HCT116 (cell line): ENCODE measurements at regions not wholly inside any gene's neighbourhood (a gene's known extent, or its start where the extent isn't known, plus 50 kb on each side); places are given as distances from the start of the nearest gene placed in this dataset.

Source experiments
- ATAC-seq: fragments of 200-7000 bp; cut with Tn5 transposase; 2 replicates; pipeline ENCODE4 v1.9.1; 2020; ENCODE audit warnings: mild to moderate bottlenecking, moderate library complexity
- BruUV-seq: library from RNA; stranded (reverse); fragments of 400-500 nt; replicated peaks from 2 replicates; lab custom pipeline; 2021; lab: Mats Ljungman, UMichigan
- CTCF ChIA-PET: fragments of 300-600 bp; sonication (Branson Sonifier 250); formaldehyde crosslinking; loops from one replicate; lab custom pipeline; 2021; ENCODE audit warnings: antibody characterized with exemption; lab: Charles Lee
- POLR2A ChIA-PET: fragments of 300-600, 350-600 bp; sonication (Branson Sonifier 250); formaldehyde crosslinking; loops from one replicate; lab custom pipeline; 2021; ENCODE audit warnings: antibody characterized with exemption; lab: Charles Lee
- RAD21 ChIA-PET, 2 experiments: fragments of 300-600 bp; sonication (Branson Sonifier 250); formaldehyde crosslinking; loops; one replicate each; lab custom pipeline; 2023; ENCODE audit warnings: low total read pairs in 2 of 2; ENCODE audit not compliant: uncharacterized antibody in 2 of 2, unreplicated experiment in 2 of 2, low non-redundant PET in 1 of 2; lab: Charles Lee
- DNase-seq: peaks from one replicate; pipeline ENCODE4 v3.0.0-alpha.2; 2010; ENCODE audit warnings: low read depth, low spot score
- H2AFZ ChIP-seq: fragments of 200-600 bp; shearing (Covaris generic), sonication (generic); 2 replicates; pipeline ENCODE4 v1.6.1; 2017; ENCODE audit warnings: low read depth, mixed run types, mixed read lengths, antibody characterized with exemption, low read length; ENCODE audit not compliant: poor library complexity, severe bottlenecking
- H3K27ac ChIP-seq: 2 replicates; pipeline ENCODE4 v1.5.1; 2012; ENCODE audit warnings: low read depth, low read length
- H3K27me3 ChIP-seq: fragments of 200-600 bp; sonication (generic); 2 replicates; pipeline ENCODE4 v1.6.1; 2016; ENCODE audit warnings: mixed run types, low read length, mixed read lengths; ENCODE audit not compliant: insufficient read depth
- H3K36me3 ChIP-seq, 2 experiments: fragments of 200-500 bp in 1 of 2; fragments of 200-600 bp in 1 of 2; sonication (Bioruptor generic) in 1 of 2; sonication (generic) in 1 of 2; 2 replicates each; pipeline versions ENCODE4 v1.5.1 to v1.6.1; 2014 to 2016; ENCODE audit warnings: low read length in 2 of 2, inconsistent platforms in 1 of 2, mixed read lengths in 1 of 2, mixed run types in 1 of 2; ENCODE audit not compliant: insufficient read depth in 2 of 2, control insufficient read depth in 1 of 2
- H3K4me1 ChIP-seq, 2 experiments: fragments of 200-600 bp in 1 of 2; sonication (generic) in 1 of 2; 2 replicates each; pipeline versions ENCODE4 v1.5.1 to v1.6.1; 2012 to 2017; ENCODE audit warnings: low read length in 2 of 2, inconsistent platforms in 1 of 2, mild to moderate bottlenecking in 1 of 2, mixed read lengths in 1 of 2, mixed run types in 1 of 2, moderate library complexity in 1 of 2; ENCODE audit not compliant: insufficient read depth in 2 of 2, control insufficient read depth in 1 of 2
- H3K4me2 ChIP-seq: fragments of 200-600 bp; sonication (generic); 2 replicates; pipeline ENCODE4 v1.6.1; 2017; ENCODE audit warnings: mixed run types, low read length, mixed read lengths
- H3K4me3 ChIP-seq, 2 experiments: fragments of 200-600 bp in 1 of 2; sonication (generic) in 1 of 2; replicated peaks in 1 of 2; 2 replicates each; pipeline ENCODE4 v1.5.1; 2011 to 2016; ENCODE audit warnings: low read length in 2 of 2, control low read depth in 1 of 2, low read depth in 1 of 2, mild to moderate bottlenecking in 1 of 2, mixed read lengths in 1 of 2, mixed run types in 1 of 2
- H3K79me2 ChIP-seq: fragments of 200-600 bp; sonication (generic); 2 replicates; pipeline ENCODE4 v1.6.1; 2017; ENCODE audit warnings: mild to moderate bottlenecking, mixed run types, low read length, moderate library complexity, mixed read lengths; ENCODE audit not compliant: insufficient read depth
- H3K9ac ChIP-seq: fragments of 200-600 bp; sonication (generic); 2 replicates; pipeline ENCODE4 v1.6.1; 2016; ENCODE audit warnings: low read length, mixed read lengths
- H3K9me2 ChIP-seq: fragments of 200-600 bp; sonication (generic), shearing (Covaris generic); 2 replicates; pipeline ENCODE4 v1.6.1; 2017; ENCODE audit warnings: mixed run types, mild to moderate bottlenecking, moderate library complexity; ENCODE audit not compliant: insufficient read depth
- H3K9me3 ChIP-seq, 2 experiments: fragments of 200-500 bp in 1 of 2; fragments of 200-600 bp in 1 of 2; sonication (Bioruptor generic) in 1 of 2; sonication (generic) in 1 of 2; 2 replicates each; pipeline ENCODE4 v1.6.1; 2014 to 2017; ENCODE audit warnings: low read length in 2 of 2, mixed read lengths in 2 of 2, inconsistent platforms in 1 of 2, low read depth in 1 of 2, mild to moderate bottlenecking in 1 of 2, mixed run types in 1 of 2, moderate library complexity in 1 of 2; ENCODE audit not compliant: control insufficient read depth in 1 of 2, insufficient read depth in 1 of 2
- H4K20me1 ChIP-seq: fragments of 200-600 bp; sonication (generic), shearing (Covaris generic); 2 replicates; pipeline ENCODE4 v1.6.1; 2017; ENCODE audit warnings: mixed run types, mild to moderate bottlenecking, moderate library complexity; ENCODE audit not compliant: insufficient read depth
- CBX3 ChIP-seq: IDR thresholded peaks from 2 replicates; pipeline ENCODE4 v1.6.1; 2012; ENCODE audit warnings: low read depth
- CTCF ChIP-seq, 3 experiments: fragments of 200-600 bp in 1 of 3; sonication (generic) in 1 of 3; IDR thresholded peaks in 2 of 3; conservative IDR thresholded peaks in 1 of 3; 2 replicates each; pipeline ENCODE4 v1.5.1; 2012 to 2017; ENCODE audit warnings: low read depth in 2 of 3, low read length in 2 of 3, antibody characterized with exemption in 1 of 3, borderline replicate concordance in 1 of 3, control low read depth in 1 of 3, mild to moderate bottlenecking in 1 of 3, mixed read lengths in 1 of 3, mixed run types in 1 of 3, moderate library complexity in 1 of 3; ENCODE audit not compliant: insufficient read depth in 1 of 3
- EGR1 ChIP-seq: IDR thresholded peaks from 2 replicates; pipeline ENCODE4 v1.6.1; 2012; ENCODE audit warnings: low read depth
- EZH2phosphoT487 ChIP-seq: fragments of 200-600 bp; IDR thresholded peaks from 2 replicates; pipeline ENCODE4 v1.6.1; 2018; ENCODE audit warnings: antibody characterized with exemption, borderline replicate concordance
- JUND ChIP-seq: IDR thresholded peaks from 2 replicates; pipeline ENCODE4 v1.6.1; 2012
- POLR2A ChIP-seq: IDR thresholded peaks from 2 replicates; pipeline ENCODE4 v1.7.0; 2011; ENCODE audit warnings: borderline replicate concordance; ENCODE audit not compliant: insufficient read depth, insufficient read length; ENCODE audit errors: extremely low read depth
- RAD21 ChIP-seq: IDR thresholded peaks from 2 replicates; pipeline ENCODE4 v1.6.1; 2012; ENCODE audit warnings: low read depth, mild to moderate bottlenecking
- SIN3A ChIP-seq: IDR thresholded peaks from 2 replicates; pipeline ENCODE4 v1.6.1; 2012; ENCODE audit warnings: low read depth
- SRF ChIP-seq: IDR thresholded peaks from 2 replicates; pipeline ENCODE4 v1.6.1; 2012; ENCODE audit warnings: low read depth
- TCF7L2 ChIP-seq: IDR thresholded peaks from 2 replicates; pipeline ENCODE4 v1.7.0; 2011; ENCODE audit warnings: borderline replicate concordance, inconsistent platforms; ENCODE audit not compliant: insufficient read depth, insufficient read length; ENCODE audit errors: extremely low read depth
- YY1 ChIP-seq: IDR thresholded peaks from 2 replicates; pipeline ENCODE4 v1.6.1; 2011; ENCODE audit warnings: low read length, low read depth, moderate library complexity, mild to moderate bottlenecking; ENCODE audit not compliant: insufficient replicate concordance; ENCODE audit errors: extremely low read depth
- ZFX ChIP-seq: fragments of 450-650 bp; IDR thresholded peaks from 2 replicates; pipeline ENCODE4 v1.6.1; 2017
- ZNF274 ChIP-seq: fragments of 200-500 bp; sonication (Bioruptor generic); IDR thresholded peaks from 2 replicates; pipeline ENCODE4 v1.6.1; 2014; ENCODE audit warnings: mild to moderate bottlenecking, low read depth, low read length, inconsistent platforms
- intact Hi-C: fragments of 100-400 bp; cut with micrococcal nuclease; formaldehyde crosslinking; loops from 2 replicates; pipeline ENCODE4 v1.10.0; 2022
- TF ChIP-seq, protein P1 (sequence below): IDR thresholded peaks from 2 replicates; pipeline ENCODE4 v1.6.1; 2012
- TF ChIP-seq, protein P2 (sequence below): IDR thresholded peaks from 2 replicates; pipeline ENCODE4 v1.6.1; 2012; ENCODE audit warnings: low read depth

DNA sequence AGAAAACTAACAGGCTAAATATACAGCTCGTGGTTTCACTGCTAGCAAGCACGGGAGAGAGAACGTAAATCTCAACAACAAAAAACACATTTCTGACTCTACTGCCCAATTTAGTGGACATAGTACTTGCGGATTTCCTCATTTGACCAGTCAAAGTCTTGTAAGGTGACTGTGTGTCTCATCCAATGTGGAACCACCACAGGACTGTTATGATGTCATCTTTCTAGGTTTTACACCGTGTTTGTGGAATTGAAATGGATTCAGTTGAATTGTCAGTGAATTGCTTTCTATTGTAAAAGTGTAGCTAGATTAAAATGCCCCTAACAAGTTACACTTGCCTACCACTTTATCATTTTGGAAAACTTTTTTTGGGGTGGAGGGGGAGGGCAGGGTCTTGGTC lies 1010.8 kb downstream of the NLGN4Y start:
- H3K27me3 ChIP-seq, result no peaks in the 10 kb centered on the region
- no peaks in the 10 kb centered on the region for H3K36me3 ChIP-seq
- no peaks in the 10 kb centered on the region for H3K9me2 ChIP-seq
- ChIA-PET RAD21 (no interaction called here), POLR2A (no interaction called here), CTCF (no interaction called here)
- no peak overlapping the region for H3K9ac ChIP-seq
- no peak for ATAC-seq
- no peak for DNase-seq
- no peak overlapping the region for H2AFZ ChIP-seq
- H3K4me1 ChIP-seq, result no peaks in the 10 kb centered on the region
- no peaks in the 10 kb centered on the region for H3K9me3 ChIP-seq
- TF ChIP-seq RAD21 (no peak), JUND (no peak), EZH2phosphoT487 (no peak), CBX3 (no peak), YY1 (no peak), ZFX (no peak), POLR2A (no peak), SRF (no peak), ZNF274 (no peak), EGR1 (no peak), CTCF (IDR thresholded peaks at IDR 0.05 in 2 of 3, conservative IDR thresholded peaks at IDR 0.05 in 1 of 3; ENCODE audit: borderline replicate concordance in 1 of 3, insufficient read depth in 1 of 3, low read depth in 2 of 3, low read length in 2 of 3) (no peak), TCF7L2 (no peak), SIN3A (no peak)
- TF ChIP-seq, protein P1, sequence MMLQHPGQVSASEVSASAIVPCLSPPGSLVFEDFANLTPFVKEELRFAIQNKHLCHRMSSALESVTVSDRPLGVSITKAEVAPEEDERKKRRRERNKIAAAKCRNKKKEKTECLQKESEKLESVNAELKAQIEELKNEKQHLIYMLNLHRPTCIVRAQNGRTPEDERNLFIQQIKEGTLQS, result no peak
- TF ChIP-seq, protein P2, sequence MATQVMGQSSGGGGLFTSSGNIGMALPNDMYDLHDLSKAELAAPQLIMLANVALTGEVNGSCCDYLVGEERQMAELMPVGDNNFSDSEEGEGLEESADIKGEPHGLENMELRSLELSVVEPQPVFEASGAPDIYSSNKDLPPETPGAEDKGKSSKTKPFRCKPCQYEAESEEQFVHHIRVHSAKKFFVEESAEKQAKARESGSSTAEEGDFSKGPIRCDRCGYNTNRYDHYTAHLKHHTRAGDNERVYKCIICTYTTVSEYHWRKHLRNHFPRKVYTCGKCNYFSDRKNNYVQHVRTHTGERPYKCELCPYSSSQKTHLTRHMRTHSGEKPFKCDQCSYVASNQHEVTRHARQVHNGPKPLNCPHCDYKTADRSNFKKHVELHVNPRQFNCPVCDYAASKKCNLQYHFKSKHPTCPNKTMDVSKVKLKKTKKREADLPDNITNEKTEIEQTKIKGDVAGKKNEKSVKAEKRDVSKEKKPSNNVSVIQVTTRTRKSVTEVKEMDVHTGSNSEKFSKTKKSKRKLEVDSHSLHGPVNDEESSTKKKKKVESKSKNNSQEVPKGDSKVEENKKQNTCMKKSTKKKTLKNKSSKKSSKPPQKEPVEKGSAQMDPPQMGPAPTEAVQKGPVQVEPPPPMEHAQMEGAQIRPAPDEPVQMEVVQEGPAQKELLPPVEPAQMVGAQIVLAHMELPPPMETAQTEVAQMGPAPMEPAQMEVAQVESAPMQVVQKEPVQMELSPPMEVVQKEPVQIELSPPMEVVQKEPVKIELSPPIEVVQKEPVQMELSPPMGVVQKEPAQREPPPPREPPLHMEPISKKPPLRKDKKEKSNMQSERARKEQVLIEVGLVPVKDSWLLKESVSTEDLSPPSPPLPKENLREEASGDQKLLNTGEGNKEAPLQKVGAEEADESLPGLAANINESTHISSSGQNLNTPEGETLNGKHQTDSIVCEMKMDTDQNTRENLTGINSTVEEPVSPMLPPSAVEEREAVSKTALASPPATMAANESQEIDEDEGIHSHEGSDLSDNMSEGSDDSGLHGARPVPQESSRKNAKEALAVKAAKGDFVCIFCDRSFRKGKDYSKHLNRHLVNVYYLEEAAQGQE, result no peak
- intact Hi-C loops, result no loop called here
- no TSS peak for BruUV-seq
- no peak overlapping the region for H3K4me2 ChIP-seq
- H4K20me1 ChIP-seq, result no peaks in the 10 kb centered on the region
- no peaks in the 10 kb centered on the region for H3K79me2 ChIP-seq
- H3K27ac ChIP-seq, result no peak overlapping the region
- no peak overlapping the region for H3K4me3 ChIP-seq
